Ammon's horn (tissue), 1 donor: ENCODE measurements at regions not wholly inside any gene's neighbourhood (a gene's known extent, or its start where the extent isn't known, plus 50 kb on each side); places are given as distances from the start of the nearest gene placed in this dataset.

Experiments
- DNase-seq: peaks from one replicate; pipeline ENCODE4 v3.0.0-alpha.2; 2016; ENCODE audit warnings: low spot score

DNA sequence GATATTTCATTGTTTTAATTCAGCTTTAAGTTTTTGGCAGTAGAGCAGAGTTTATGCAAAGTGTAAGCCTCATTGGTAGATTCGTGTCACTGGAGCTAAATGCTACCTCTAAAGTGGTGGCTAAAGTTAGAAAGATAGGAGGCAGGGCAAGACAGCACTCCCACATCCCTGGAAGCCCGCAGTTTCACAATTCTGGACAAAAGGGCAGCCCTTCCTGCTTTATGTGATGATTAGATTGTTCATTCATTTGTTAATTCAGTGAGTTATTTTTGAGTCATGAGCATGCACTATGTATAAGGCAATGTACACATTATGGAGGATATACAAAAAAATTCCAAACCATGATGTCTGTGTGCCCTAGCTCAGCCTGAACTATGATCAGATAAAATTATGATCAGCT is 52.1 kb upstream of the EIF3M start:
- DNase-seq = no peak

DNA sequence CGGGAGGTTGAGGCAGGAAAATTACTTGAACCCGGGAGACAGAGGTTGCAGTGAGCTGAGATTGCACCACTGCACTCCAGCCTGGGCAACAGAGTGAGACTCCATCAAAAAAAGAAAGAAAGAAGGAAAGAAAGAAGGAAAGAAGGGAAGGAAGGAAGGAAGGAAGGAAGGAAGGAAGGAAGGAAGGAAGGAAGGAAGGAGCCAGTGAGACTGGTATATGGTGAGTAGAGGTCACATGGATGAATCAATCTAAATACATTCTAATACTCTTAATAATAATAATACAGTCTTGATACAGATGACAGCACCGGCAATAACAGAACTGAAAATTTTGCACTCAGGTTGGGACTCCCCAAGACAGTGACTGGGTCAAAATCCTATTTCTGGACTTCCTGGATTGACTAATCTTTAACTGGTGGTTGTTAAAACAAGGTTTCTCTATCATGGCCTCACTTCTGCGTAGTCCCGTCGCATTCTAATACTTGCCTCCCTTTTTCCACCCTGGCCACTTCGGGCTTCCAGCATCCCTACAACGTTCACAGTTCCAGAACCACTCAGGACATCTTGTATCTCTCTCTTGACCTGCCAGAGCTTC is 53.5 kb upstream of the EIF3M start:
- DNase-seq = no peak

DNA sequence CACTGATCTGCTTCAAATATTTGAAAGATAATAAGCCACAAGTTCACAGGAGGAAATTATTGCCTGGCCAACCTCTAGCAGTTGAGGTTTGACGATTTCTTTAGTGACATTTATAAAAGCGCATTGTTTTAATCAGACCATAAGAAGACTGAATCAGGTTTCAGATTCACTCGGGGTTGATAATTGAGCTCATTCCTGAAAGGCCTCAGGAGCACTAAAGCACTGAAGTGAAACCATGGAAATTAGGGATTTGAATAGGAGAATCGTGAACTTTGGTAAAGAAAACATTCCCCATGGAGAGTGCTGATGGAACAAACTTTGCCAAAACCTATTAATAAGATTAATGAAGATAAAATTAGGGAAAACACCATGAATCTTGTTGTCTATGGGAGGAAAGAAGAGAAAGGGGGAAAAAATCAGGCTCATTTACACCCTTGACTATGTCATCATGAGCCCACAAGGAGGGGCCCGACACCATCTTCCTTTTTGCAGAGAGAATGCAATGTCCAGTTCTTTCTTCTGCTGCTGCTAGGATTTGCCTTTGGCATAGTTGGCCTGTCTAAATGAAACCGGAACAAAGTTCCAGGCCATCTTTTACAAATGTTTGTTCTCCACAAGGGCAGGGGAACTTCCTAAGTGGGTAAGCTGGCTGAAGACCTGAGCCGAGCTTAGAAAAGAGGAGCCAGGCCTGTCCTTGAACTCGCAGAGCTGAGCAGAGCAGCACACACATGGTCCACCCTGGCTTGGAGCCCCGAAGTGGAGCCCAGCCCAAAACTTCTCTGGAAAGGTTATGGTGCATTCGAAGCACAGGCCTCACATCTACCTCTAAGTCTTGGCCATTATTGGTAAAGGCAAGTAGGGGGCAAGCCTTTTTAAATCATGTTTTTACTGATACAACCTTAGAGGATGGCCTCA is 56.1 kb upstream of the EIF3M start:
- DNase-seq = peak; percentile 37

DNA sequence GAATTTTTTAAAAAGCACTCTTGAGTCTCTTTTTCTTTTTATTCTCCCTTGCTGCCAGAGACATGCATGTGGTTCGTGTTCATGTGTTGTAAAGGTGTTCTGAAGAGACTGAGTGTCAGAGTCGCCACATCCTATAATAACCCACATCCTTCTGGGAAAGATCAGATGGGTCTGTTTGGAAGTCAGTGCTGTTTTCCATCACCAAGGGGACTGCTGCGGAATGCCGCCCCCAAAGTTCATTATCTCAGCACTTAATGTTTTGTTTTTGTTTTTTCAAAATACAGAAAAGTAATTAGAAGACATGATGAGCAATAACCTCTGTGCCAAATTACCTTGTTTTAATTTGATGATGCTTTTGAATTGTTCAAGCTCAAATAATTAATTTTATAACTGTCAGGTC is 56.9 kb upstream of the EIF3M start:
- DNase-seq = no peak

DNA sequence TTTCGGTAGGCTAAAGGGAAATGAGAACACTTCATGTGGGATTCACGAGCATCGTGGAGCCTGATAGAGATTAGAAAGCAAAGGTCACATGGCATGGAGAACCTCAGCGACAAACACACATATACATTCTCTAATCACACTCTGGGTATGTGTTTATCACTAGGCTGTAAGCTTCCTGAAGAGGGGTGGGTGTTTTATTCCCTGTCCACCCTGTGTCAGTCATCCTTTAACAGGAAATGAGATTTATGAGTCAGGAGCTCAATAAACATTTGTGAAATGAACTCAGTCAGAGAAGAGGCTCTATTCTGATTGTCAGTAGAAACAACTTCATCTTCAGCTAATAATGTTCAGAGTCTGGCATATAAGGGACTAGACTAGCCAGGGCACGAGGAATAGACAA is 71.7 kb upstream of the EIF3M start:
- DNase-seq = no peak

DNA sequence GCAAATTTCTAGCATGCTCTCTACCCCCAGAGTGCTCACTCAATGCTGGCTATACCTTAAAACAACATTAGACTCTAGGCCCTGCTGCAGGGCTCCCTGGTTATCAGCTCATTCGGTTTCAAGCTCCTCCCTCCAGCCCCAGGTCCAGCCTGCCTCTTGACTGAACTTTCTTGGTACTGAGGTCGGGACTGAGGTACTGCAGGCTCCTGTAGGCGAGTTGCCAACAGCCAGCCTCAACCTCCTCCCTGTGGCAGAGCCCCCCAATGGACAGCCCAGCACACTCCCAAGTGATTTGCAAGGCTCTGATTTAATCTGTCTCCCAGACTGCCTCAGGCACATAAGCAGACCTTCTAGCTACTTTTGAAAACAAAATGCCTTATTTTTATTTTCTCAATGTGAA is 73.6 kb upstream of the EIF3M start:
- DNase-seq = no peak

DNA sequence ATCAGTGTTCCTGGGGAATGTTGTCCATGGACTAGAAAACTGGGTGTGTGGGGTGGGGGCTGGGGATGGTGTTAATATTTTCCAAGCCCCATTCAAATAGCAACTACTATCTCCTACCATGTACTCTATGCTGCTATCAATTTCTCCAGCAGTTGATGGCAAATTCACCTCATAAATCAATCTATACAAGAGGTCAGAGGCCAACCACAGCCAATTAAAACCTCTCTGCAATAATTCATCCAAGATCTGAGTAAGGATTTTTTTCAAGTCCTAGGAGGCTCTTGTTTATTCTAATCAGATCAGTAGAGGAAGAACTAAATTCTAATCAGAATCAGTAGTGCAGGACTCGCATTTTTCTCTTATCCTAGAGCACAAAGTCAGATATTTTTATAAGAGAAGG is 73.4 kb upstream of the WT1 start:
- no peak for DNase-seq

DNA sequence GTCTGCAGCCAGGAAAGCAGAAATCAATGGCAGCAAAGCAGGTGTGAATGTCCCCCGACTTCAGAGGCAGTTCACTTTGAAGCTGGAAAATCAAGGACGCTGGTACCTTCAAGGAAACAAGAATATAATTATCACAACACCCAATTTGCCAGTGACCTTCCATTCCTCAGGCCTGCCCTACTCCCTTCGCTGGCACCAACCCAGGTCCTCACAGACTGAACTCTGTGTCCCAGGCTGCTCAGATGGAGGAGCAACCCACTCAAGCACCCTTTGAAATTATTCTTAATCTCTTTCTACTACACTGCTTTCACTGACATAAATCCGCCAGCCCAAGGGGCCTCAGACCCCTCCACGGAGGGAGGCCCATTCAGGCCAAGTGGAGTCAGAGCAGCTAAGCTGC is 64.7 kb upstream of the WT1 start:
- no peak for DNase-seq

DNA sequence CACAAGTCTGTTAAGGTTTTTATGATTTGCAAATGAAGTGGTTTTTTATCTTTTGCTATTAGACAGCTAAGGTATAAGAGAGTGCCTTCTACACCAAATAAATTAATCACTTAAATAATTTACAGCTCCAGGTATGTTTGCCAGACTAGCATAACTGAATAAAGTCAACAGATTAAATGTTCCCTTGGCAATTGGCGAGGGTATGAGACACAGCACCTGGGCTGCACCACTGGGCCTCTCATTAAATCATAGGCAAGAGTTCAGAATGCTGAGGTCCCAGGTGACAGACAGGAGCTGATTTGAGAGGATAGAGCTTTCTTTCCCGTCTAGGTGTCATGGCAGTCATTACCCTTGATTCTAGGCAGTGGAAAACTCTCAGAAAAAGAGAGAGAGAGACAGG is 62.6 kb upstream of the WT1 start:
- no peak for DNase-seq

DNA sequence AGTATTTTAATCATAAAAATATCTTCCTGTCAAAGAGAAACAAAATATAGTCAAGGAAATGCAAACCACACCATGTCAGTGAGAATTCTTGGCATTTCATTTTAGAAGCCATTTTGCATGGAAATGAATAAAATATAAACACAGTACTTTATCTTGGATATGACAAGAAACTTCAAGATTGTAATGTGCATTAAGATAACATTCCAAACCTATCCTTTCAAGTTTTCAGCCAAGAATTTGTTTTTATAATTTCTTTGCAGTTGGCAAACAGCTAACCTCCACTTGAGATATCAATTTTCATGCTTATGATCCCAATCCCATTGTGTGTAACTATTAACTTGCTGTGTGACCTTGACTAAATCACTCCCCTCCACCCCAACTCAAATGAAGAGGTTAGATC is 59.3 kb upstream of the WT1 start:
- no peak for DNase-seq

DNA sequence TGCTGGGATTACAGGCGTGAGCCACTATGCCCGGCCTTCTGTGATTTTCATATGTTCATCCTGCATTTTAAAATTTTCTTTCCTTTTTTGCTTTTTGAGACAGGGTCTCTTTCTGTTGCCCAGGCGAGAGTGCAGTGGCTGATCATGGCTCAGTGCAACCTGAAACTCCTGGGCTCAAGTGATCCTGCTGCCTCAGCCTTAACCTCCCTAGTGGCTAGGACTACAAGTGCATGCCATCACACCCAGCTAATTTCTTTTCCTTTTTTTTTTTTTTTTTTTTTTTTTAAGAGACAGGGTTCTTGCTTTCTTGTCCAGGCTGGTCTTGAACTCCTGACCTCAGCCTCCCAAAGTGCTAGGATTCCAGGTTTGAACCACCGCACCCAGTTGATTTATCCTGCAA is 54.1 kb upstream of the WT1 start:
- DNase-seq = no peak

DNA sequence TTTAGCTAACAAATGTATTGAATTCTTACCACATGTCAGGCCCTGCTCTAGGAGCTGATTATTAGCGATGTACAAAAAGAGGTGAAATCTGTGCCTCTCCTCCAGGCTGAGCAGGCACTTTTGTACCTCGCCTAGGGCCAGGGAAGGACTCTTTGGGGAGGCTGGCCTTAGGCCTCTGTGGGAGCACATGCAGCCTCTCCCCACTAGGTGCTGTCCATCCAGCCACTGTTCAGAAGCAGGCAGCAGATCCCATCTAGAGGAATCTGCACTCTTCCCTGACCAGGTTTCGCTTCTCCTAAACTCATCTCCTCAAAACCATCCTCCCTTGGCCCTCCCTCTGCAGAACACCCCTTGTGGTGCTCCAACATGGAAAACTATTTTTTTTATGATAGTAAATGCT is 51.9 kb upstream of the WT1 start:
- no peak for DNase-seq

DNA sequence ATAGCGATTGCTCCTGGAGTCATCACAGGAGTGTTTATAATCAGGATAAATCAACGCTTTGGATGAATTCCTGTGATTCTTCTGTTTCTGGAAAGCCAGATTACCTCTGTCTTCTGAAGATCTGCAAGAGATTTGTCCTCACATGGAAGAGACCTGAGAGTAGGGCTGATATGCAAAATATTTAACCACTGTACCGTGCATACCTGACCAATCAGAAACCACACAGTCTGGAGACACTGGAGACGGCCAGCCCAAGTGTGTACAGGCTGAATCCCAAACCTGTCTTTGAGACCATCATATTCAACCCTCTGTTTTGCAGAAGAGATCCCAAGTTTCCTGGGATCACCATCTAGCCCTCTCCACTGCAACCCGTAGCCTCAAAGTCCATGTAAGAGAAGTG is 50.4 kb upstream of the WT1 start:
- no peak for DNase-seq
